ENCODE measurements at regions not wholly inside any gene's neighbourhood (a gene's known extent, or its start where the extent isn't known, plus 50 kb on each side); places are given as distances from the start of the nearest gene placed in this dataset.

GRCh38 chr9:89748831-89749499, 144.2 kb downstream of the GADD45G start:
- DNase-seq = no peak

GRCh38 chr9:89749500-89750116, 144.8 kb downstream of the GADD45G start:
- DNase-seq = no peak

- DNase-seq = no peak
These were observed 145.4 kb downstream of the GADD45G start for GRCh38 chr9:89750117-89750791.

GRCh38 chr9:89751079-89751825, 146.4 kb downstream of the GADD45G start:
- no peak for DNase-seq

- DNase-seq = no peak
These were observed 147.3 kb downstream of the GADD45G start for GRCh38 chr9:89752154-89752553.

- DNase-seq = no peak
These were observed 148.8 kb downstream of the GADD45G start for GRCh38 chr9:89753472-89754055.

GRCh38 chr9:89754193-89754592, 149.4 kb downstream of the GADD45G start:
- no peak for DNase-seq

GRCh38 chr9:89755821-89756220, 151.0 kb downstream of the GADD45G start:
- DNase-seq = no peak

GRCh38 chr9:89756891-89757537, 152.2 kb downstream of the GADD45G start:
- no peak for DNase-seq

- no peak for DNase-seq
These were observed 153.1 kb downstream of the GADD45G start for GRCh38 chr9:89757776-89758528.

- DNase-seq = no peak
These were observed 154.8 kb downstream of the GADD45G start for GRCh38 chr9:89759572-89759971.

GRCh38 chr9:89760123-89760522, 155.3 kb downstream of the GADD45G start:
- no peak for DNase-seq

- no peak for DNase-seq
These were observed 159.4 kb downstream of the GADD45G start for GRCh38 chr9:89764217-89764616.

GRCh38 chr9:89765211-89765946, 160.6 kb downstream of the GADD45G start:
- no peak for DNase-seq

GRCh38 chr9:89766991-89767390, 162.2 kb downstream of the GADD45G start:
- no peak for DNase-seq

GRCh38 chr9:89768051-89768450, 163.2 kb downstream of the GADD45G start:
- no peak for DNase-seq

GRCh38 chr9:89768650-89769071, 163.8 kb downstream of the GADD45G start:
- DNase-seq = no peak

- no peak for DNase-seq
These were observed 165.8 kb downstream of the GADD45G start for GRCh38 chr9:89770531-89771174.

GRCh38 chr9:89771205-89771604, 166.4 kb downstream of the GADD45G start:
- DNase-seq = no peak

GRCh38 chr9:89773170-89773569, 168.4 kb downstream of the GADD45G start:
- DNase-seq = no peak

Measured in activated T-cell treated with anti-CD3 and anti-CD28 coated beads for 4 hours (primary cell).